T-cell (primary cell): ENCODE measurements at regions not wholly inside any gene's neighbourhood (a gene's known extent, or its start where the extent isn't known, plus 50 kb on each side); places are given as distances from the start of the nearest gene placed in this dataset.
"Not testable (repeated sequence)": the region's sequence is repeated elsewhere in the genome, so short reads cannot be mapped to it uniquely, and the experiment has no call there.

Source experiments
- ATAC-seq, 4 experiments: fragments of 200-7000 bp in 3 of 4; fragments of 150-1000 bp in 1 of 4; cut with Tn5 transposase; replicated peaks in 1 of 4; 1 replicate in 3 of 4; 2 replicates in 1 of 4; pipeline ENCODE4 v1.10.0; 2021; ENCODE audit warnings: moderate library complexity in 3 of 4, mild to moderate bottlenecking in 2 of 4, moderate number of reproducible peaks in 1 of 4
- CTCF ChIA-PET, 2 donors: fragments of 300-600 bp; sonication (Branson Sonifier 250); formaldehyde crosslinking; loops; one replicate each; lab custom pipeline; 2022; ENCODE audit warnings: antibody characterized with exemption in 2 of 2; lab: Charles Lee
- POLR2A ChIA-PET, 2 donors: fragments of 300-600 bp; sonication (Branson Sonifier 250); formaldehyde crosslinking; loops; one replicate each; lab custom pipeline; 2022; ENCODE audit warnings: antibody characterized with exemption in 2 of 2; lab: Charles Lee
- DNase-seq, 35 experiments: peaks; one replicate each; pipeline versions ENCODE4 v3.0.0 to v3.0.0-alpha.2; 2013 to 2023
- H3K27ac ChIP-seq: one replicate; pipeline ENCODE4 v1.5.1; 2013; ENCODE audit warnings: low read length
- H3K27me3 ChIP-seq, 2 experiments: replicated peaks in 1 of 2; 1 replicate in 1 of 2; 2 replicates in 1 of 2; pipeline versions ENCODE4 v1.6.1 to v1.7.0; 2013; ENCODE audit warnings: low read length in 1 of 2, mixed read lengths in 1 of 2; ENCODE audit not compliant: control insufficient read depth in 2 of 2, insufficient read depth in 2 of 2; ENCODE audit errors: extremely low read depth in 1 of 2
- H3K36me3 ChIP-seq, 2 donors: 1 replicate in 1 of 2; 2 replicates in 1 of 2; pipeline versions ENCODE4 v1.6.1 to v1.7.0; 2013; ENCODE audit warnings: low read length in 1 of 2; ENCODE audit not compliant: control insufficient read depth in 2 of 2, insufficient read depth in 1 of 2; ENCODE audit errors: extremely low read depth in 1 of 2
- H3K4me1 ChIP-seq, 2 experiments: 1 replicate in 1 of 2; 2 replicates in 1 of 2; pipeline versions ENCODE4 v1.6.1 to v1.7.0; 2013; ENCODE audit warnings: low read length in 2 of 2, mixed read lengths in 1 of 2; ENCODE audit not compliant: insufficient read depth in 2 of 2, control insufficient read depth in 1 of 2; ENCODE audit errors: extremely low read depth in 1 of 2
- H3K4me3 ChIP-seq, 2 donors: 1 replicate in 1 of 2; 2 replicates in 1 of 2; pipeline versions ENCODE4 v1.5.1 to v1.7.0; 2013; ENCODE audit warnings: mild to moderate bottlenecking in 2 of 2, low read length in 1 of 2, moderate library complexity in 1 of 2; ENCODE audit not compliant: control insufficient read depth in 1 of 2; ENCODE audit errors: extremely low read depth in 1 of 2
- H3K9me3 ChIP-seq: 2 replicates; pipeline ENCODE4 v1.7.0; 2013
- H3K27ac Mint-ChIP-seq, 2 donors: one replicate each; pipeline ENCODE4 v1.8.0; 2020 to 2021; ENCODE audit warnings: mild to moderate bottlenecking in 2 of 2, mixed read lengths in 2 of 2
- H3K27me3 Mint-ChIP-seq, 2 donors: one replicate each; pipeline ENCODE4 v1.8.0; 2021 to 2022; ENCODE audit warnings: mixed read lengths in 2 of 2
- H3K36me3 Mint-ChIP-seq: one replicate; pipeline ENCODE4 v1.8.0; 2021; ENCODE audit warnings: mixed read lengths
- H3K4me1 Mint-ChIP-seq, 3 donors: one replicate each; pipeline ENCODE4 v1.8.0; 2020 to 2022; ENCODE audit warnings: mixed read lengths in 3 of 3, mild to moderate bottlenecking in 1 of 3
- H3K4me3 Mint-ChIP-seq, 3 donors: one replicate each; pipeline ENCODE4 v1.8.0; 2020 to 2022; ENCODE audit warnings: mild to moderate bottlenecking in 3 of 3, mixed read lengths in 3 of 3, moderate library complexity in 3 of 3
- H3K9me3 Mint-ChIP-seq, 3 donors: one replicate each; pipeline ENCODE4 v1.8.0; 2020 to 2022; ENCODE audit warnings: mixed read lengths in 3 of 3
- WGBS: methylation state at CpG from one replicate; pipeline ENCODE4 v1.1.5; 2013; ENCODE audit warnings: missing lambda C conversion rate; ENCODE audit not compliant: insufficient coverage; 5-methylcytosine and 5-hydroxymethylcytosine counted together

- H3K4me3 ChIP-seq, H3K36me3 ChIP-seq, ATAC-seq, H3K4me3 Mint-ChIP-seq, CTCF ChIA-PET, H3K9me3 Mint-ChIP-seq, POLR2A ChIA-PET, H3K4me1 ChIP-seq, H3K36me3 Mint-ChIP-seq, H3K9me3 ChIP-seq, H3K27ac Mint-ChIP-seq, DNase-seq, H3K4me1 Mint-ChIP-seq, H3K27ac ChIP-seq: not testable (repeated sequence)
- H3K27me3 ChIP-seq: peaks cover 0 to 17% of the 10 kb centered on the region in 2 experiments
- WGBS: 94% methylated on average over 2 of the region's 2 CpGs
- peaks cover 17 to 29% of the 10 kb centered on the region in 2 donors for H3K27me3 Mint-ChIP-seq
These were observed 155.0 kb downstream of the THBS2 start for GRCh38 chr6:169098651-169099050.

DNA sequence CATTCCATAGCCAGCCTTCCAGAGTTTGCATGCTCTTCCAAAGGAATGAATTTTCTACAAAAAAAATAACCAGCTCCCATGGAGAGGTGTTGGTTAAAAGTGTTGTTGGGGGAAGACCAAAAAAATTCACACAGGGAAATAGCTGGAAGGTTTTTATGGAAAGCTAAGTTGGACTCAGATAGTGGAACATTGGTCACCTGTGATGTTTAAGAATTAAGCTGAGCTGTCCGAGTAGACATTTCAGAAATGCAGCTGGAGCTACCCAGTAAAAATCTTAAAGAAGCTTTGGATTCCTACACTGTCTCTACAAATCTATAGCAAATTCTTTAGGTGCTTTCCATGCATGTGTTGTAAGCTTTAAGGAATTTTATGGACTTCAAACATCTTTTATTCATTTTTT lies 155.5 kb downstream of the THBS2 start:
- no peak for DNase-seq
- H3K4me3 ChIP-seq: no peak overlapping the region
- H3K9me3 Mint-ChIP-seq: peaks cover 0 to 8% (median 4%) of the 10 kb centered on the region in 3 donors
- ChIA-PET CTCF (no interaction called here), POLR2A (no interaction called here)
- H3K9me3 ChIP-seq: no peaks in the 10 kb centered on the region
- no CpG with 5 or more reads among the region's 1 CpG for WGBS
- H3K36me3 Mint-ChIP-seq: no peaks in the 10 kb centered on the region
- no peaks in the 10 kb centered on the region for H3K4me1 ChIP-seq
- H3K36me3 ChIP-seq: no peaks in the 10 kb centered on the region
- no peak overlapping the region for H3K4me3 Mint-ChIP-seq
- H3K27me3 ChIP-seq: peaks cover 0 to 17% of the 10 kb centered on the region in 2 experiments
- no peak for ATAC-seq
- peaks cover 17 to 29% of the 10 kb centered on the region in 2 donors for H3K27me3 Mint-ChIP-seq
- no peak overlapping the region for H3K27ac ChIP-seq
- H3K27ac Mint-ChIP-seq: no peak overlapping the region
- no peaks in the 10 kb centered on the region for H3K4me1 Mint-ChIP-seq

DNA sequence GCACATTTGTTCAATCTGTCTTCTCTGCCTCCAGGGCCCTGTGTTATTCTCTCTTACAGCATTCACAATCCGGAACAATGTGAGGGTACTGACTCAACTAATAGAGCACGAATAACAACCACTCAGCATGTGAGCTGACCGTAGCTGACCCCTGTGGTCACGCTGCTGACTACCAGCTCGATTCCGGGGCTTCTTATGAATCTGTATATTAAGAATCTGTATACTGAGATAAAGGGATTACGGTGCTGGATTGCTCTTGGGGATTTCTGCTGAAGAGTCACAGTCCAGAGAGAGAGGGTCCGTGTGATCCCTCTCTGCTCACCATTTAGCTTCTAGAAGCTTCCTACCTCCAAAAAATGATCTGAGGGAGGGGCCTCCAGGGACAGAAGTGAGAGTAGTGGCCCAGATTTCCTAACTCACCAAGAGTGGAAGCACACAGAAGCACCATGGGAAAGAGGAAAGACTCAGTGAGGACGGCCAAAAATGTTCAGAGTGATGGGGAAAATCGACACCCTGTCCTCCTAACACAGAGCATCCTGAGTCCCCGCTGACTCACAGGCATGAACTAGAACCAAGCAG lies 156.2 kb downstream of the THBS2 start:
- 93% methylated on average over 3 of the region's 11 CpGs for WGBS
- peaks cover 17 to 29% of the 10 kb centered on the region in 2 donors for H3K27me3 Mint-ChIP-seq
- Histone ChIP-seq H3K4me1 (no peaks in the 10 kb centered on the region), H3K27me3 (peaks cover 0 to 17% of the 10 kb centered on the region in 2 experiments), H3K9me3 (no peaks in the 10 kb centered on the region), H3K36me3 (no peaks in the 10 kb centered on the region), H3K4me3 (no peak overlapping the region), H3K27ac (no peak overlapping the region)
- CTCF ChIA-PET: no interaction called here
- H3K4me1 Mint-ChIP-seq: no peaks in the 10 kb centered on the region
- POLR2A ChIA-PET: no interaction called here
- H3K4me3 Mint-ChIP-seq: no peak overlapping the region
- peaks cover 2 to 8% (median 5%) of the 10 kb centered on the region in 3 donors for H3K9me3 Mint-ChIP-seq
- no peak overlapping the region for H3K27ac Mint-ChIP-seq
- no peaks in the 10 kb centered on the region for H3K36me3 Mint-ChIP-seq
- DNase-seq (no peak), ATAC-seq (no peak)

- H3K27ac Mint-ChIP-seq: no peak overlapping the region
- POLR2A ChIA-PET: no interaction called here
- WGBS: 84% methylated on average over 4 of the region's 5 CpGs
These were observed 157.3 kb downstream of the THBS2 start for GRCh38 chr6:169096388-169096787.

GRCh38 chr6:169095153-169095552 lies 158.5 kb downstream of the THBS2 start:
- ATAC-seq (no peak), DNase-seq (no peak)
- H3K36me3 ChIP-seq: no peaks in the 10 kb centered on the region
- peaks cover 15 to 18% (median 15%) of the 10 kb centered on the region in 3 donors for H3K9me3 Mint-ChIP-seq
- no peak overlapping the region for H3K4me3 Mint-ChIP-seq
- ChIA-PET POLR2A (no interaction called here), CTCF (no interaction called here)
- H3K27me3 Mint-ChIP-seq: peaks cover 15 to 25% of the 10 kb centered on the region in 2 donors
- H3K27me3 ChIP-seq: peaks cover 0 to 17% of the 10 kb centered on the region in 2 experiments
- H3K9me3 ChIP-seq: no peaks in the 10 kb centered on the region
- no peak overlapping the region for H3K27ac Mint-ChIP-seq
- H3K27ac ChIP-seq: no peak overlapping the region
- no peak overlapping the region for H3K4me3 ChIP-seq
- no peaks in the 10 kb centered on the region for H3K4me1 Mint-ChIP-seq
- H3K36me3 Mint-ChIP-seq: no peaks in the 10 kb centered on the region
- H3K4me1 ChIP-seq: no peaks in the 10 kb centered on the region
- WGBS: 85% methylated on average over 6 of the region's 12 CpGs

More at GRCh38 chr6:169096388-169096787, 157.3 kb downstream of the THBS2 start:
- Mint-ChIP-seq H3K4me3 (no peak overlapping the region), H3K36me3 (no peaks in the 10 kb centered on the region), H3K27me3 (peaks cover 17 to 25% of the 10 kb centered on the region in 2 donors), H3K9me3 (peaks cover 8 to 14% (median 10%) of the 10 kb centered on the region in 3 donors), H3K4me1 (no peaks in the 10 kb centered on the region)
- H3K4me3 ChIP-seq: no peak overlapping the region
- H3K9me3 ChIP-seq: no peaks in the 10 kb centered on the region
- CTCF ChIA-PET: no interaction called here
- peaks cover 0 to 17% of the 10 kb centered on the region in 2 experiments for H3K27me3 ChIP-seq
- H3K4me1 ChIP-seq: no peaks in the 10 kb centered on the region
- ATAC-seq (no peak), DNase-seq (no peak)
- H3K27ac ChIP-seq: no peak overlapping the region
- H3K36me3 ChIP-seq: no peaks in the 10 kb centered on the region

DNA sequence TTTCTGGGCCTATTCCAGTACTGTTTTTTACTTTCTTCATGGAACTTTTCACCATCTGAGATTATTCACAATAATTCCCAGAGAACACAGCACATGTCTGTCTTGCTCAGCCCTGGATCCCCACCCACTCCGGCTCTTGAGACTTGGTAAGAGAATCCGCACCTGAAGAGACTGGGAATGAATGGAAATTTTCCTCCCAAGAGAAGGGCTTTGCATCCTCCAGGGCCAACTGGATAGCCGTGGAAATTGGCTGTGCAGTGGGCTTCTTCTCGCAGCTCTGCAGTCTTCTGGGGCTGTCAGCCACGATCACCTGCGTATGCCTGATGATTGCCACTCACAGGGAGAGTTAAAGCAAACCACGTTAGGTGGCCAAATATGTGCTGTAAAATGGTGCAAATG lies 159.1 kb downstream of the THBS2 start:
- H3K4me3 ChIP-seq: no peak overlapping the region
- Mint-ChIP-seq H3K27me3 (peaks cover 10 to 23% of the 10 kb centered on the region in 2 donors), H3K4me1 (no peaks in the 10 kb centered on the region), H3K27ac (no peak overlapping the region), H3K36me3 (no peaks in the 10 kb centered on the region), H3K9me3 (peaks cover 19 to 21% (median 20%) of the 10 kb centered on the region in 3 donors), H3K4me3 (no peak overlapping the region)
- H3K27ac ChIP-seq: no peak overlapping the region
- H3K4me1 ChIP-seq: no peaks in the 10 kb centered on the region
- peaks cover 0 to 15% of the 10 kb centered on the region in 2 experiments for H3K27me3 ChIP-seq
- POLR2A ChIA-PET: no interaction called here
- DNase-seq: no peak
- H3K36me3 ChIP-seq: no peaks in the 10 kb centered on the region
- no peaks in the 10 kb centered on the region for H3K9me3 ChIP-seq
- CTCF ChIA-PET: no interaction called here
- WGBS: 86% methylated on average over 3 of the region's 7 CpGs
- no peak for ATAC-seq
